ENCODE measurements at regions not wholly inside any gene's neighbourhood (a gene's known extent, or its start where the extent isn't known, plus 50 kb on each side); places are given as distances from the start of the nearest gene placed in this dataset.
"Not testable (repeated sequence)": the region's sequence is repeated elsewhere in the genome, so short reads cannot be mapped to it uniquely, and the experiment has no call there.

DNA sequence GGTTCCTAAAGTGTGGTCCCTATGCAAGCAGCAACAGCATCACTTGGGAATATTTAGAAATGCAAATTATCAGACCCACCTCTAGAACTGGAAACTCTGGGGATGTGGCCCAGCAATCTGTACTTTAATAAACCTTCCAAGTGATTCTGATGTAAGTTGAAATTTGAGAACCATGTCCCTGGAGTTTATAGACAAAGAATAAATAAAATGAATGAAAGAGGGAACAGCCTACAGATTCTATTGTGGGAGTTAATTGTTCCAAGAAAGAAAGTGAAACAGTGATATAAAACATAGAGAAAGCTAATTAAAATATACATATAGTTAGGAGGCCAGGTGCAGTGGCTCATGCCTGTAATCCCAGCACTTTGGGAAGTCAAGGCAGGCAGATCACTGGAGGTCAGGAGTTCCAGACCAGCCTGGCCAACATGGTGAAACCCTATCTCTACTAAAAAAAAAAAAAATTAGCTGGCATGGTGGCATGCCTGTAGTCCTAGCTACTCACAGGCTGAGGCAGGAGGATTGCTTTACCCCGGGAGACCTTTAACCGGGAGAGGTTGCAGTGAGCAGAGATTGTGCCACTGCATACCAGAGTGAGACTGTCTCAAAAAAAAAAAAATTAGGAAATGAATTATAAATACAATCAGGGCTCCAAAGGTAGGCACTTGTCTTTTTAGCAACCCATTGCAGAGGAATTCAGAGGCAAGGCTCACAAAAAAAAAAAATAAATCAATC is 507.5 kb downstream of the NAV3 start:
- Histone ChIP-seq H3K9ac (ENCODE audit: low read length) (no peak overlapping the region), H3K4me1 (ENCODE audit: control insufficient read depth, low read depth, low read length) (no peaks in the 10 kb centered on the region), H3K36me3 (ENCODE audit: control insufficient read depth, low read depth, low read length) (no peaks in the 10 kb centered on the region), H3K4me3 (ENCODE audit: low read length) (no peak overlapping the region), H3K9me3 (ENCODE audit: control insufficient read depth, low read depth, low read length) (no peaks in the 10 kb centered on the region), H3K27ac (ENCODE audit: low read length) (no peak overlapping the region), H3K27me3 (ENCODE audit: control insufficient read depth, insufficient read depth, low read length) (no peaks in the 10 kb centered on the region)

DNA sequence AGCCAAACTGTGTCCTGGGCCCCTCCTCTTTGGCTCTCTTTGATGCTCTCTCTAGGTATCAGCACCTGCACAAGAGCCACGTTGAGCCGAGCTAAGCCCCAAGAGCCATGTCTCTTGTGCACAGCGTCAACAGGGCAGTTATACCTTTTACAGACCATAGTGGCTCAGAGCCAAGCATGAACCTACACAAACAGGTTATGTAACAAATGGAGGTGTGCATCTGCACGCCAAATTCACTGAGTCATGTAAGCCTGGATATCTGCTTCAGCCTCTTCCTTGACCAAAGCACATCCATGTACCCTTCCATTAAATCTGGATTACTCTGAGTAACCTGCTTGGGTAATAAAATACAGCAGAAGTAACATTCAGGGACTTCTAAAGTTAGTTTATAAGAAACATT is 509.7 kb downstream of the NAV3 start:
- H3K36me3 ChIP-seq (ENCODE audit: control insufficient read depth, low read depth, low read length): no peaks in the 10 kb centered on the region

DNA sequence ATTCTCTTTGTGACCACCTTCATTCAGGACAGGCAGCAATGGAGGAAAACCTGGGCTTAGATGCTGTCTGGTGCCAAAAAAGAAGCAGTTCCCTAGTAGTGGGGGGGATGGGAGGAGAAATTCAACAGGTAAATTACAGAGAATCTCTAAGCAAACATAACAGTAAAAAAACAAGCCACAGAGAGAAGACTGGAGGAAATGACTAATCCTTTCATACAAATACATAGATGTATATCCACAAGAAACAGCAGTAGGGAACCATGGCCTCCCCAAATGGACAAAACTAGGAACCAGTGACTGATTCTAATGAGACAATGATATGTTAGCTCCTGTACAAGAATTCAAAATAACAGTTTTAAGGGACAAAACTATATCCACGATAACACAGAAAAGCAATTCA is 513.0 kb downstream of the NAV3 start:
- Histone ChIP-seq H3K4me3 (ENCODE audit: low read length) (no peak overlapping the region), H3K27me3 (ENCODE audit: control insufficient read depth, insufficient read depth, low read length) (no peaks in the 10 kb centered on the region), H3K9ac (ENCODE audit: low read length) (no peak overlapping the region), H3K9me3 (ENCODE audit: control insufficient read depth, low read depth, low read length) (no peaks in the 10 kb centered on the region), H3K27ac (ENCODE audit: low read length) (no peak overlapping the region), H3K4me1 (ENCODE audit: control insufficient read depth, low read depth, low read length) (no peaks in the 10 kb centered on the region), H3K36me3 (ENCODE audit: control insufficient read depth, low read depth, low read length) (no peaks in the 10 kb centered on the region)

More for the DNA sequence above, 509.7 kb downstream of the NAV3 start:
- Histone ChIP-seq H3K4me1 (ENCODE audit: control insufficient read depth, low read depth, low read length) (no peaks in the 10 kb centered on the region), H3K4me3 (ENCODE audit: low read length) (no peak overlapping the region), H3K27ac (ENCODE audit: low read length) (no peak overlapping the region), H3K27me3 (ENCODE audit: control insufficient read depth, insufficient read depth, low read length) (no peaks in the 10 kb centered on the region), H3K9ac (ENCODE audit: low read length) (no peak overlapping the region), H3K9me3 (ENCODE audit: control insufficient read depth, low read depth, low read length) (no peaks in the 10 kb centered on the region)

DNA sequence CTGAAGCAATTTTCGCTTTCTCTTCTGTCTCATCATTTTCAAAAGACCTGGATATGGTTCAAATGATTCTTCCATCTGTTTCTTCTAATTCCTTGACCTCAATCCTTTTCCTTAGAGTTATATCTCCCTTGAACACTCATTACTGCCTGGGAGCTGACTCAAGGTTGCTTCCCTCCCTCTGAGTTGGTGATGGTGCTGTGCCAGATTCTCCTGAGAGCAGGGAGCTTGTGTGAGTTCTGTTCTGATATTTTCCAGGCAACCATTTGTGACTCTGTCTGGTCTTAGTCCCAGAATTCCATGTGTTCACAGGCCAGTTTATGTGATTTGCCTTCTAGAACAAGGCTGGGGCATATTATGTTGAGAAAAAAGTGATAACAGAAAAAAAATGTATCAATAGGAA is 505.1 kb upstream of the SYT1 start:
- H3K36me3 ChIP-seq (ENCODE audit: control insufficient read depth, low read depth, low read length): no peaks in the 10 kb centered on the region
- H3K9ac ChIP-seq (ENCODE audit: low read length): no peak overlapping the region
- no peaks in the 10 kb centered on the region for H3K4me1 ChIP-seq (ENCODE audit: control insufficient read depth, low read depth, low read length)
- no peak overlapping the region for H3K27ac ChIP-seq (ENCODE audit: low read length)
- no peak overlapping the region for H3K4me3 ChIP-seq (ENCODE audit: low read length)
- H3K27me3 ChIP-seq (ENCODE audit: control insufficient read depth, insufficient read depth, low read length): no peaks in the 10 kb centered on the region
- H3K9me3 ChIP-seq (ENCODE audit: control insufficient read depth, low read depth, low read length): no peaks in the 10 kb centered on the region

DNA sequence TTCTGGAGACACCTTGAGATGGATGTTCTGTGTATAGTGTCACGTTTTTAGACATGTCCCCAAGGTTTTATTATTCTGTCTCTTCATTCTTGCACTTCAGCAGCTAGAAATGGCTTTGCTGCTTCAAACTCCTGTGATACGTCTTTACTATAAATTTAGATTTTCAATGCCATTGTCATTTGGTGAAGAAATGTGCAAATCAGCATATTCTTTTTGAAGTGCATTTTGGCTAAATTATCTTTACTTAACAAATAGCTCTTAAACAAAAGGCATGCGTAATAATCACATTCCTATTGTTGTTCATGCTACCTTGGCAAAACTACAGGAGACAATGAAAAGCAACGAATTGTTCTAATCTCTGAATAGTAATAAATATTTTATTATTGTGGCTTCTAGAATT is 502.9 kb upstream of the SYT1 start:
- no peak overlapping the region for H3K27ac ChIP-seq (ENCODE audit: low read length)
- no peaks in the 10 kb centered on the region for H3K9me3 ChIP-seq (ENCODE audit: control insufficient read depth, low read depth, low read length)
- H3K27me3 ChIP-seq (ENCODE audit: control insufficient read depth, insufficient read depth, low read length): no peaks in the 10 kb centered on the region
- H3K4me1 ChIP-seq (ENCODE audit: control insufficient read depth, low read depth, low read length): no peaks in the 10 kb centered on the region
- H3K9ac ChIP-seq (ENCODE audit: low read length): no peak overlapping the region
- no peaks in the 10 kb centered on the region for H3K36me3 ChIP-seq (ENCODE audit: control insufficient read depth, low read depth, low read length)
- H3K4me3 ChIP-seq (ENCODE audit: low read length): no peak overlapping the region

DNA sequence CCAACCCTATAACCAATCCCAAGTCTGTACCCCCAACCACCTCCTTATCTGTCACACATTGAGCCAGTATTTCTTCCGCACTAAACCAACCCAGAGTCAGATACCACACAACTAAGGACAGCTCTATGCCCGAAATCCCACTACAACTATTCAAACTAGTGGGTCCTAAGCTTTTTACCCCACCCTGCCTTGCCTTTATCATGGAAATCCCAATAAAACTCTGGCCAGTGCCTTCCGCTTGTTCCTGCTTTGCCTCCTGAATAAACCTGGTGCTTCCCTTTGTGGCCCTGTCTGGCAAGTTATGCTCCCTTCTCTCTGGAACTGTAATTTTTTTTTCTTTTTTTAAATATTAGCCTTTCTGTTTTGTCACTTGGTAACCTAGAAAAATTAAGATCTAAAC is 493.3 kb upstream of the SYT1 start:
- Histone ChIP-seq H3K36me3 (ENCODE audit: control insufficient read depth, low read depth, low read length) (no peaks in the 10 kb centered on the region), H3K4me3 (ENCODE audit: low read length) (no peak overlapping the region), H3K9me3 (ENCODE audit: control insufficient read depth, low read depth, low read length) (no peaks in the 10 kb centered on the region), H3K27me3 (ENCODE audit: control insufficient read depth, insufficient read depth, low read length) (no peaks in the 10 kb centered on the region), H3K27ac (ENCODE audit: low read length) (no peak overlapping the region), H3K4me1 (ENCODE audit: control insufficient read depth, low read depth, low read length) (peaks cover 20% of the 10 kb centered on the region), H3K9ac (ENCODE audit: low read length) (no peak overlapping the region)

DNA sequence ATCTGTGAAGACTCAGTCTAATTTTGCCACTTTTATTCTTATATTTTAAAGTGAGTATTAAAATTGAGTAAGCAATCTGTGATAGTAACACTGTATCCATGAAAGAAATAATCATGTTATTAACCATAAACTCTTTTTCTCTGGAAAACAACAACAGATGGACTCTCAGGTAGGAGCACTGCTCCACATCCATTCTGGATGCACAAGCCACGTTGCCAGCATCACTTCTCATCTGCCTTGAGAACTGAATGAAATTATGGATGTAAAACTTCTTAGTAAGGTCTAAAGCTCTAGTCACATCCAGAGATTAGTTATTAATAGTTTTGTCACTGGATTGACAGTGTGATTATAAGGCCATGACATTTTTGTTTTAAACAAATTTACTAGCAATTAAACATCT is 489.1 kb upstream of the SYT1 start:
- Histone ChIP-seq H3K27me3 (ENCODE audit: control insufficient read depth, insufficient read depth, low read length) (no peaks in the 10 kb centered on the region), H3K36me3 (ENCODE audit: control insufficient read depth, low read depth, low read length) (no peaks in the 10 kb centered on the region), H3K4me1 (ENCODE audit: control insufficient read depth, low read depth, low read length) (peaks cover 20% of the 10 kb centered on the region), H3K4me3 (ENCODE audit: low read length) (no peak overlapping the region), H3K27ac (ENCODE audit: low read length) (no peak overlapping the region), H3K9me3 (ENCODE audit: control insufficient read depth, low read depth, low read length) (peaks cover 18% of the 10 kb centered on the region), H3K9ac (ENCODE audit: low read length) (no peak overlapping the region)

DNA sequence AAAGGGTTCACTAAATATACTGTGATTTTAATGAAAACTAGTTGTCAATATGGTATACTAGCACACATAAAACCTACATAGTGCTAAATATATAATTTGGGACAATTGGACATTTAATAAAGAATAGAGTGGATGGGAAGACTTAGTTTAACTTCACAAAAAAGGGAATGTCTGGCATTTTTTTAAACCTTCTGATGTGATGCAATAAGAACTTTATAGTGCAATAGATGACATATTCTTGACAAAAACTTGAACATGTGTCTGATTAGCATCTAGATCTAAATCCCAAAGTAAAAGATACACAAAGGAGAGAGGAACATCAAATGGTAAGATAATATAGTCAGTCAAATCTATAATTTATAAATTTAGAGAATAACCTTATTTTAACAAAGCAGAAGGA is 488.3 kb upstream of the SYT1 start:
- no peak overlapping the region for H3K9ac ChIP-seq (ENCODE audit: low read length)
- no peak overlapping the region for H3K4me3 ChIP-seq (ENCODE audit: low read length)
- H3K27ac ChIP-seq (ENCODE audit: low read length): no peak overlapping the region
- no peaks in the 10 kb centered on the region for H3K27me3 ChIP-seq (ENCODE audit: control insufficient read depth, insufficient read depth, low read length)
- peaks cover 18% of the 10 kb centered on the region for H3K9me3 ChIP-seq (ENCODE audit: control insufficient read depth, low read depth, low read length)
- peaks cover 18% of the 10 kb centered on the region for H3K4me1 ChIP-seq (ENCODE audit: control insufficient read depth, low read depth, low read length)
- no peaks in the 10 kb centered on the region for H3K36me3 ChIP-seq (ENCODE audit: control insufficient read depth, low read depth, low read length)

DNA sequence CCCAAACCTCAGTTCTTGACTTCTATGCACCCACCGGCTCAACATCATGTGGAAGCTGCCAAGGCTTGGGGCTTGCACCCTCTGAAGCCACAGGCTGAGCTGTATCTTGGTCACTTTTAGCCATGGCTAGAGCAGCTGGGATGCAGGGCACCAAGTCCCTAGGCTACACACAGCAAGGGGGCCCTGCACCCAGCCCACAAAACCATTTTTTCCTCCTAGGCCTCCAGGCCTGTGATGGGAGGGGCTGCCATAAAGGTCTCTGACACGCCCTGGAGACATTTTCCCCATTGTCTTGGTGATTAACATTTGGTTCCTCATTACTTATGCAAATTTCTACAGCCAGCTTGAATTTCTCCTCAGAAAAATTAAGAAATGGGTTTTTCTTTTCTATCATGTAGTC is 485.5 kb upstream of the SYT1 start:
- not testable (repeated sequence) for H3K4me3 ChIP-seq (ENCODE audit: low read length); H3K27me3 ChIP-seq (ENCODE audit: control insufficient read depth, insufficient read depth, low read length); H3K4me1 ChIP-seq (ENCODE audit: control insufficient read depth, low read depth, low read length); H3K9ac ChIP-seq (ENCODE audit: low read length); H3K27ac ChIP-seq (ENCODE audit: low read length); H3K36me3 ChIP-seq (ENCODE audit: control insufficient read depth, low read depth, low read length)
- peaks cover 18% of the 10 kb centered on the region for H3K9me3 ChIP-seq (ENCODE audit: control insufficient read depth, low read depth, low read length)

DNA sequence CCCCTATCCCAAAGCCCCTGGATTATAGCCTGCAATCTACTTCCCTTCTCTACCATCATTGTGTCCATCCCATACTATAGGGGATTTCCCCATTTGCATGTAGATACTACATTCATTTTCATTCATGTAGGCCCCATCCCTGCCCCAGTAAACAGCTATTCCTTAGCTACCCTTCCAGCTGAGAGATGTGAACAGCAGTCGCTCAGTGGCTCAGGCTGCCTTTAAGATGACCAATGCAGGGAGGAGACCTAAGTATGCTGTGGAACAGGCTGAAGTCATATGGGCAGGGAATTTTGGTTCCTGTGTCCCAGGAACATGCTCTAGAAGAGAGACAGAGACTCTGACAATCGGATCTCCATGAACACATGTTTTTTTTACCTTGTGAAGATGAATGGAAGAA is 481.2 kb upstream of the SYT1 start:
- Histone ChIP-seq H3K27me3 (ENCODE audit: control insufficient read depth, insufficient read depth, low read length) (no peaks in the 10 kb centered on the region), H3K9me3 (ENCODE audit: control insufficient read depth, low read depth, low read length) (peaks cover 18% of the 10 kb centered on the region), H3K4me3 (ENCODE audit: low read length) (no peak overlapping the region), H3K4me1 (ENCODE audit: control insufficient read depth, low read depth, low read length) (no peaks in the 10 kb centered on the region), H3K36me3 (ENCODE audit: control insufficient read depth, low read depth, low read length) (no peaks in the 10 kb centered on the region), H3K9ac (ENCODE audit: low read length) (no peak overlapping the region), H3K27ac (ENCODE audit: low read length) (no peak overlapping the region)

DNA sequence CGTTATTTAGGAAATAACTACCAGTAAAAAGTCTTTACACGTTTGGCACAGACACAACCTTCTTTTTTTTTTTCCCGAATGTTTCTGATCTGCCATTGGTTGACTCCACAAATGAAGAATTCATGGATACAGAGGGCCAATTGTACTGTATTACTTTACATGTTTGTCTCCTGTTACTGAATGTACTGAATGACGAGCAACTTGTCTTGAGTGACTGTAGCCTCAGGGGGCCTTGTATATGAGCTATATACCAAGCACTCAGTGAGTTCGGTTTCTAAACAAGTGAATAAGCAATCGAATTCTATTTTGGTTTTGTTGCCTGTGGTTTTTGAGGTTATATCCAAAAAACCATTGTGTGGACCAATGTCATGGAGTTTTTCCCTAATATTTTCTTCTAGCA is 480.0 kb upstream of the SYT1 start:
- Histone ChIP-seq H3K4me3 (ENCODE audit: low read length) (no peak overlapping the region), H3K27ac (ENCODE audit: low read length) (no peak overlapping the region), H3K4me1 (ENCODE audit: control insufficient read depth, low read depth, low read length) (no peaks in the 10 kb centered on the region), H3K9ac (ENCODE audit: low read length) (no peak overlapping the region), H3K36me3 (ENCODE audit: control insufficient read depth, low read depth, low read length) (no peaks in the 10 kb centered on the region), H3K27me3 (ENCODE audit: control insufficient read depth, insufficient read depth, low read length) (no peaks in the 10 kb centered on the region), H3K9me3 (ENCODE audit: control insufficient read depth, low read depth, low read length) (peaks cover 7% of the 10 kb centered on the region)

DNA sequence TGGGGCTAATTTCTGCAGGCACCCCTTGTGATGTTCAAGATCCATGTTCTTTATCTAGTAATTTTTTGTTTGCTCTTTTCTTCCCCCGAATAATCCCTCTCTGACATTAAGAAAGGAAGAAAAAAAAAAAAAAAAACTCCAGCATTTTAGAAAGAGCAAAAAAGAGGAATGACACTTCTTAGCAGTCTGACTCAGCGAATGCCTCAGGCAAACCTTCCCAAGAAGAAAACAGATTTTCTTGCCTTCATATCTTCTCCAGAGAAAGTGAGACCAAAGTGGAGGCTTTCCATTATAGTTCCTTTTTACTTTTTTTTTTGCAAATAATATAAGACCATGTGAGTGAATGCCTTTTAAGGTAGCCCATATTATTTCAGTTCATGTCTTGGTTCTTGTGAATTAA is 479.0 kb upstream of the SYT1 start:
- no peak overlapping the region for H3K27ac ChIP-seq (ENCODE audit: low read length)
- no peaks in the 10 kb centered on the region for H3K36me3 ChIP-seq (ENCODE audit: control insufficient read depth, low read depth, low read length)

More for the DNA sequence above, 479.0 kb upstream of the SYT1 start:
- Histone ChIP-seq H3K27me3 (ENCODE audit: control insufficient read depth, insufficient read depth, low read length) (no peaks in the 10 kb centered on the region), H3K4me1 (ENCODE audit: control insufficient read depth, low read depth, low read length) (no peaks in the 10 kb centered on the region), H3K4me3 (ENCODE audit: low read length) (no peak overlapping the region), H3K9me3 (ENCODE audit: control insufficient read depth, low read depth, low read length) (no peaks in the 10 kb centered on the region), H3K9ac (ENCODE audit: low read length) (no peak overlapping the region)
